ENCODE measurements at regions not wholly inside any gene's neighbourhood (a gene's known extent, or its start where the extent isn't known, plus 50 kb on each side); places are given as distances from the start of the nearest gene placed in this dataset.

DNA sequence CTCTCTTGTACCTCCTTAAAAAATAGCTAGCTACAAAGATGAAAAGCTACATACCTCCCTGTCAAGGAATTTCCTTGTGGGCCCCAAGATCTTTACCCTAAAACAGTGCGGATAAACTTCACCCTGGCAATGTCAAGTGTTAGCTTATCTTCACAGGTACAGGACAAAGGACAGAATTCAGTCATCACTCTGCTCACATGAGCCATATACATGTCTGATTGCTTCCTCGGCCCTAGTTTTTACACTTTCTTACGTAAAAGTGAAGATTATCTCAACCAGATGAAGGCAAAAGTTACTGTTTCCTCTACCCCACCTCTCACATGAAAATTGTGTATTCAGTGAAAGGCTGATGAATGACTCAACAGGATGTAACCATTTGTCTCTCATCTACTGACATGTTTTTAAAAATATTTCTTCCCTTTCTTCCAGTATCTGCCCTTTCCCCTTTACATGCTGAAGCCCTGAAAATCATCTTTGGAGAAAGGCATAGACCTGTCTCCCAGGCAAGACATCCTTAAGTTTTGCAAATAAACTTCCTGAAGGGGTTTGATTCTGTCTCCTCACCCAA lies 890.1 kb downstream of the GALC start:
- no peak for DNase-seq (ENCODE audit: low spot score)

DNA sequence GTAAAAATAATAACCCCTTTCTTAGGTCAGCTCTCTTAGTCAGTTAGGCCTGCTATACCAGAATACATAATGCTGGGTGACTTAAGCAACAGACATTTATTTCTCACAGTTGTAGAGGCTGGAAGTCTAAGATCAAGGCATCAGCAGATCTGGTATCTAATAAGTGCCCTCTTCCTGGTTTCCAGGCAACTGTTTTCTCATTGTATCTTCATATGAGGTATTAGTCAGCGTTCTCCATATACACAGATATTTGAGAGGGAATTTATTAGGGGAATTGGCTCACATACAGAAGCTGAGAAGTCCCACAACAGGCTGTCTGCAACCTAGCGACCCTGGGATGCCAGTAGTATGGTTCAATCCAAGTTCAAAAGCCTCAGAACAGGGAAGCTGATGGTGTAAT lies 896.0 kb downstream of the GALC start:
- DNase-seq (ENCODE audit: low spot score) = no peak

DNA sequence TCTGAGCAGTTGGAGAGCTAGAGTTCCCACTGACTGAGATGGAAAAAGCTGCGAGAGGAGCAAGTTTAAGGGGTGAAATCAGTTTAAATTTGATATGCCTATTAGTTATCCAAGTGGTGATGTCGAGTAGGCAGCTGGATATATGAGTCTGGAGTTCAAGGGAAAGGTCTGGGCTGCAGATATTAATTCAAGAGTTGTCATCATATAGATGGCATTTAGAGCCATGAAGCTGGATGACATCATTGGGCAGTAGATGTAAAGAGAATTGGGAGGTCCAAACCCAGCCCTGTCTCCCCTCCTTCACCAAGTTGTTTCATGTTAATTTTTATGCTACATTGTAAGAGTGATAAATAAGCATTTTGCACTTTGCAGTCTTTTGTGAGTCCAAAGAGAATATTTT lies 898.1 kb downstream of the GALC start:
- no peak for DNase-seq (ENCODE audit: low spot score)

DNA sequence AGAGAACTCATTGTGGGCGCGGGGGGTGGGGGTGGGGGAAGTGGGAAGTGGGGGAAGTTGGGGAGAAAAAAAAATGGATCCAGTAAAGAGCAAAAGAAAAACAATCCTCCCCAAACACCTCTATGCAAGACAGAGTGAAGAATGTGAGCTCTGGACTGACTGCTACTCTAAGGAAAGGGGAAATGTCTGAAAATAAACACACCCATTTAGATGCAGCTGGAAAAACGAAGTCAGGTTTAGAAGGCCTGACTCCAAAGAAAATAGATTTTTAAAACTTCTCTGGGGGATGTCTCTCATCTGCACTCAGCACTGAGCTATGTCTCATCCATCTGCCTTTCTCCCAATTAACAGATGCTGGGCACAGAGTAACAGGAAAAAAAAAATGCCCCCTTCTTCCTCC lies 904.4 kb downstream of the GALC start:
- no peak for DNase-seq (ENCODE audit: low spot score)

DNA sequence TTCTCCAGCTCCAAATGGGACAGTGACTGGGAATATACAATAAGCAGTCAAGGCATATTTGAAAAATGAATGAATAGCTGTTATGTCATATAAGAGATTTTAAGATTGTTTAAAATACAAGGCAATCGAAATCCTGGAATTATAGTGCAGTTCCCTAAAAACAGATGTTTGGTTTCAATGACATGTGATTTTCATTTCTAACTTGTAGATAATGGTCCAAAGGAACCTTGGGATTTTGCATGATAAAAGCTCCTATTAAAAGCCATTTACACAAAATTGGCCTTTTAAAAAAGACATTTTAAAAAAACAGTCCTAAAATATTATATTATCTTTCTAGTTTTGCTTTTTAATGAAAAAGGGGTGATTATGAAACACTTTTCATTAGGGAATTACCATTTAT lies 905.1 kb downstream of the GALC start:
- no peak for DNase-seq (ENCODE audit: low spot score)

DNA sequence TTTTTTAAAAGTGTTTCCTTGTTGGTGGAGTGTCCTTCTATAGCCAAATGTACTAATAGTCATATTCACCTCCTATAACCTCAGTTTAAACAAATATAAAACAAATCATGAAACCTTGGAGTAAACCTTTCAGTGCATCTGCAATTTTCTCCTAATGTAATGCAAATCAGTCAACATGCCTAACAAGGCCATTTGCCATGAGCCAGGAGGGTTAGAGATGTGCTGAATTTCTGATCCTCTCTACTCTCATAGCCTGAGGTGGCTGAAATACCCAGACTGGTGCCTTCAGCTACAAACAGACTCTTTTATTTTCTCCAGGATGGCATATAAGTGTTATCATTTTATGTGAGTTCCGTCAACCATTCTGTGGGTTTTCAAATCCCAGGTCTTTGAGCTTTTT lies 908.1 kb downstream of the GALC start:
- DNase-seq (ENCODE audit: low spot score) = no peak

DNA sequence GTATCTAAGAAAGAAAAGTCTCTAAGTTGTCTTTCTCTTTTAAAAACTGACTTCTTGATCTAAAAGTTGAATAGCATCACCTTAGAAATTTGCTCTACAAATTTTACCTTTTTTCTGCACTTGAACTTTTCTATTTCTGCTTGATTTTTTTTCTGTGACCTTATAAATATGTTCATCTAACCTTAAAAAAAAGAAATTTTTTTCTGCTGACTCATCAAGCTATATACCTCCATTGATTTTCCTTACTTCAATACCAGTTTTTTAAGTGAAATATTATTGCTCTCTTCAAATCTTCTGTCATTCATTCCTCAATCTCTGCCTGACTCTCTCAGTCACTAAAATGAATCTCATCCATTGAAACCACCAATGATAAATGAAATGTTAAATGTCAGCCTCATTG lies 910.1 kb downstream of the GALC start:
- no peak for DNase-seq (ENCODE audit: low spot score)

DNA sequence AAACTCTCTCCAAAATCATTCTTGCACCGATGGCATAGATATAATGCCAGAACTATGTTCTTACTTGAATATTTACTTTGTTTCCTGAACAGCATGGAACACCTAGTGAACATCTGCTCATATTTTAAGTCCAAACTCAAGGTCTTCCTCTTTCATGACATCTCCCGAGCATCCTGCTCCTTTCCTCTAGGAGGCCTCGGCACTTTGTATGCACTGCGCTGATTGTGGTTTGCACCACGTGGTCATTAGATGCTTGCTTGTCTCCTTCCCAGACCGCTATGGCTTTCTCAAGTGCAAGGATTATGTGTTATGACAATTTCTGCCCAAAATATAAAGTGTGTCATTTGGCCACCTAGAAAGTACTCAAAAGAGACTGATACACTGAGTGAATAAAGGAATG lies 912.0 kb downstream of the GALC start:
- DNase-seq (ENCODE audit: low spot score) = no peak

DNA sequence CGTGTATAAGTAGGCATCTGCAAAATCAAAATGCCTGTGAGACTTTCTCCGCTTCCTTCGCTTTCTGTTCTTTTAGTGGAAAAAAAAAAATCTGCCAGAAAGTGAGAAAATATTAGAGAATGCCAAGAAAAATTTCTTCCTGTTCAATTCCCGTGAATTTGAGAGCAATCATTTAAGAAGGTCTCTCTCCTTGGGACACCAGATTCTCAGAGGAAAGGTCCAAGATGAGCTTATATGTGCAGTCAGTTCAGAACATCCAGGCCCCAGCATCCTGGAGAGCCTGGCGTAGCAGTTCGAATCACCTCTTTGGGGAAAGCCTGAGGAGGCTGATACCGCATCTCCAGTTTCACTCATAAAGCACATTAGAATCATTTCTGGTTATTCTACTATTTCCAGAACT lies 912.8 kb downstream of the GALC start:
- no peak for DNase-seq (ENCODE audit: low spot score)

DNA sequence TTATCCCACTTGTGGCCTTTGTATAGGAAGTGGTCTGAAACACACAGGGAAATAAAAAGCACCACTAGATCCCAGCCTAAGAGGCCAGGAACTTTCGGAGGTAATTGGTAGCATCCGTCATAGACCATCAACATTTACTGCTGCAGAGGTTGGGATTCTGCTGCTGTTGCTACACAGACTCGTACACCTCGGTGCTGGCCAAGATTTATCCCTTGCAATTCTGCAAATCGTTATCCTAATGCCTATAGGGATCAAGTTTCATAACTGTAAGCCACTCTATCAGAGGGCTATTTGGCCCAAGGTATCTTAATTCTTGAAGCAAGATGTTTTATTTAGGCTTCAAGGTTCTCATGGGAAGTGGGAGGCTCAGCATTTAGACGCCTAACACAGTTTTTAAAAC lies 913.6 kb downstream of the GALC start:
- no peak for DNase-seq (ENCODE audit: low spot score)

DNA sequence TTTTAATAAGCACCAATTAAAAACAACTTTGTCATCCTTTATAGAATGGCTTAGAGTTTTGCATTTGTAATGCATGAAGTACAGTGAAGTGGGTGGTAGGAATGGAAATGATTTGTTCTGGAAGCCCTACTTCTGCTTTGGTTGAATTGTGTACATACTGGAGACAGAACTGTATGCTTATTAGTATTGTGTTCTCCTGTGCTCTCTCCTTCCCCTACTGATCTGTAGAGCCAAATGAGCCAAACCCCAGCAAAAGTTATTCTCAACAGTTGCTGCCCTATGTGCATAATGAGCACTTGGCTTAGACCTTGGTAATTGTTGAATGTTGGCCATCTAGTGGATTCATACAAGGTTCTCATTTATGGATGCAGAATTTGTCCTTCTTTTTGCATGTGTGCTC lies 916.1 kb downstream of the GALC start:
- DNase-seq (ENCODE audit: low spot score) = no peak

DNA sequence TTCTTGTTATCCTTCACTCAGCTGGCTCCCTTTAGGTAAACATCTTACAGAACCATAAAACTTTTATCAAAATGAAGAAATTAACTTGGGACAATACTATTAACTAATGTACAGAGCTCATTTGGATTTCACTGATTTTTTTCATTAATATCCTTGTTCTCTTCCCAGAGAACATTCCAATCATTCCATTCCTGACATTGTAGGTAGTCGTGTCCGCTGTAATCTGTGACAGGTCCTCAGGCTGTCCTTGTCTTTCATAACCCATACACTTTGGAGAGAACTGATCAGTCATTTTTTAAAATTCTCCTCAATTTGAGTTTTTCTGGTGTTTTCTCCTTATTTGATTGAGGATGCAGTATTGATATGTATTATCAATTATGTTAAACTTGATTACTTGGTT lies 916.8 kb downstream of the GALC start:
- no peak for DNase-seq (ENCODE audit: low spot score)

DNA sequence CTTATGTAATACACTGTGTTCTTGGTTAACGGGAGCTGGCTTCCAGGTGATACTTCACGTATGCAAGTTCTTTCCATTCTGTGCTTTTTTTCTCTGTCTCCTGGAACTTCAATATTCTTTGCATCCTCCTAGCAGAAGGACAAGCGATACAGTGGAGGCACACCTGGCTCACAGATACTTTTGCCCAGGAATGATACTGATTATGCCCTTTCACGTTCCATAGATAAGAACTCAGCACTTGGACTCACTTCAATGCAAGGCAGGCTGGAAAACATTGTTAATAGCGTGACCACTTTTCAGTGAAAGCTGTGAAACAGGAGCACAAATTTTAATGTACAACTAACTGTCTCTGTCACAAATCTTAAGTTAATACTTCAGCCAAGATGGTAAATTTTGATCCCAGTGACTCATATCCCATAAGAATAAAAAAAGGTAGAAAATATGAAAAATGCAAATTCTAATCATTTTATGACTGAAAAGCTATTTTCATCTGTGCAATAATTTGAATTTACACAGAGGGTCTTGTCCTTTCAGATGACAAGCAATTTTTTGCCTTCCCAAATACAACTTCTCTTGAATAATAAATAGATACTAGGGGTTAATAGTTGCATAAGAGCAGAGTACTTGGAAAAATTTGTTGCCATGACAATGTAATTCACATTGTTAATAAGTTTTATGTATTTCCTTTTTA lies 919.0 kb downstream of the GALC start:
- no peak for DNase-seq (ENCODE audit: low spot score)

DNA sequence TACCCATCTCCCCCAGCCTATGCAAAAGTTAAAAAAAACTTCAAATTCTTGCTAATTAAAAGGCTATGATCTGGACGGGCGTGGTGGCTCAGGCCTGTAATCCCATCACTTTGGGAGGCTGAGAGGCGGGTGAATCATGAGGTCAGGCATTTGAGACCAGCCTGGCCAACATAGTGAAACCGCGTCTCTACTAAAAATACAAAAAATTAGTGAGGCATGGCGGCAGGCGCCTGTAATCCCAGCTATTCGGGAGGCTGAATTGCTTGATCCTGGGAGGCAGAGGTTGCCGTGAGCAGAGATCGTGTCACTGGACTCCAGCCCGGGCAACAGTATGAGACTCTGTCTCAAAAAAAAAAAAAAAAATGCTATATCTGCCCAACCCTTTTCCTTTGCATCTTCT lies 925.4 kb downstream of the GALC start:
- no peak for DNase-seq (ENCODE audit: low spot score)

DNA sequence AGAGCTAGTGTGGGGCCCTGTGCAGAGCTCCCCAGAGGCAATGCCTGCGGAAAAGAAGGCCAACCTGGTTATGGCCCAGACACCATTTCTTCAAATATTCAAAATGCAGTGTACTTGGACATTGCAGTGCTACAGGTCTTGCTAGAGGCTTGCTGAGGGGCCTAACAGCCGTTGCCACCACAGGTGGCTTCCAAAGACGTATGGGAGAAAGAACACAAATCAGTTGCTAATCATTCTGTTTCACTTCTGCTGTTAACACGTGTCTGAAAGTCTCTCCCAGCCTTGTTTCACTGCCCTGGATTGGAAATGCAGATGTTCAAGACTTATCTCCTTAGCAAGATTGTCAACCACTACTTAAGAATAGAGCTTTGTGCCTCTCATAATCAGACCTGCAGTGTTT lies 925.9 kb downstream of the GALC start:
- no peak for DNase-seq (ENCODE audit: low spot score)

DNA sequence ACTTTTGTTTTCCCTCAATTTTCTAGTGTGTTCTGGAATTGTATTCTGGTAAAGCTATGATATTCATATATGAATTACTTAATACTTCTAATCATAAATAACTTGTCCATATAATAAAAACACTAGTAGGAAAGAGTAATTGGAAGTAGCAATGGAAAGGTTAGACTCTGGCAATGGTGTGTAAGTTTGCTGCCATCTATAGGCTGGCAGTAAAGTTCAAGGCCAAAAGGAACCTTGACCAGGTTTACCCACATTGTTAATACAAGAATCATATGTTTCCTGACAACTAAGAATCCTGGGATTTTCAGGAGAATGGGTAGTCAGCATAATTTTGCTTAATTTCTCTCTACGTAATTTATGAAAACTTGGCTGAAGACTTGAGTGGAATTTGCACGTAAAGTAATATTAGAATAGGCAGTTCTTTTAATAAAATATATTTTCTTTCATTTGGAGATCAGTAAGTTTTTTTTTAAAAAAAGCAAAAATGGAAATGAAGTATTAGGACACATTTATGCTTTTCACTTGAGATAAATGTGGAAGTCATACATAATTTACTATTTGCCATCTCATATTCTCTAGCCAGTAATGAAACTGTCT lies 926.7 kb downstream of the GALC start:
- no peak for DNase-seq (ENCODE audit: low spot score)

DNA sequence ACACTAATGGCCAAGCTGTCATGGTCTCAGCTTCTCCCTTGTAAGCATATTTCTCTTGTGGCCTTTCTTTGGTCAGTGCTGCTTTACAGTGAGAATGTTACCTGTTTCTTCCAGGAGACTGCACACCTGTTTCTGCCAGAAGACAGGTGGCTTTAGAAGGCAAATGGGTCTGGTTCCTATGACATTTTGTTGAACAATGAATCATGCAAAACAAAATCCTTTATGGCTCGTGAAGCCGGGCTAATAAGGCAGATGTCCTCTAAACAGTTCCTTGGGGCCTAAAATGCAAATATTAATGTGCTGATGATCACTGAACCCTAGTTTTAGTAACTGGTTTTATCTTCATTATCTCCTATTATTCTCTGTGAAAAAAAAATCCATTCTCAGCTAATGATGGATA lies 927.6 kb downstream of the GALC start:
- no peak for DNase-seq (ENCODE audit: low spot score)

DNA sequence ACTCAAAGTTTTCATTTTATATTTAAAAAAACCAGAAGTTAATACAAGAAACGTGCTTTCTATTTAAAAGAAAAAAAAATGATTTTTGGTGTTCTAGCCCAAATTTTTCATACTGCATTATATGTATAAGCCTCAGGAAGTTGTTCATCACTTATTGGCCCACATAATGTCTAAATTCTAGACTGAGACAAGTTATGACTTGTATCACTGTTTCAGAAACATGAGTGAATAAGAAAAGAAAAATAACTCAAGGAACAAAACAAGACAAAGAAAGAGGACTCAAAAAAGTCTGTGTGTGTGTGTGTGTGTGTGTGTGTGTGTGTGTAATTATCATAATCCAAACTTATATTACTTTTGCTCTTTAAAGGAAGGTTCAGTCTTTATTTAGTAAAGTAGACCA lies 929.8 kb downstream of the GALC start:
- DNase-seq (ENCODE audit: low spot score) = no peak

DNA sequence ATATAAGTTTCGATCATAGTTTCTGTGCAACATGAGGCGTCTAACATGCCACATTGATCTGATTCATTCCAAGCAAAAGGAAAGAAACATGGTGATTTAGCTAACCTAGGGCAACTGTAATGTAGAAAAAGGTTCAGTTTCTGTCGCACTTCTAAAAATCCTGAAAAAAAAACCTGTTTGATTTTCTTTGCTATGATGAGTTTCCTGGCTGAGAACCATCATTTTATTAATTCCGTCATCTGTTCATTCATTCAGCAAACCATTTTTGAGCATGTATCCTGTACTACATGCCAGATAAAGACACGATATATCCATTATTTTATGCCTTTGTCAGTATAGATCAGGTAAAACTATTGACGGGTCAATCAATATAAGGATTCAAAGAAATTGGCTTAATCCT lies 932.6 kb downstream of the GALC start:
- no peak for DNase-seq (ENCODE audit: low spot score)

DNA sequence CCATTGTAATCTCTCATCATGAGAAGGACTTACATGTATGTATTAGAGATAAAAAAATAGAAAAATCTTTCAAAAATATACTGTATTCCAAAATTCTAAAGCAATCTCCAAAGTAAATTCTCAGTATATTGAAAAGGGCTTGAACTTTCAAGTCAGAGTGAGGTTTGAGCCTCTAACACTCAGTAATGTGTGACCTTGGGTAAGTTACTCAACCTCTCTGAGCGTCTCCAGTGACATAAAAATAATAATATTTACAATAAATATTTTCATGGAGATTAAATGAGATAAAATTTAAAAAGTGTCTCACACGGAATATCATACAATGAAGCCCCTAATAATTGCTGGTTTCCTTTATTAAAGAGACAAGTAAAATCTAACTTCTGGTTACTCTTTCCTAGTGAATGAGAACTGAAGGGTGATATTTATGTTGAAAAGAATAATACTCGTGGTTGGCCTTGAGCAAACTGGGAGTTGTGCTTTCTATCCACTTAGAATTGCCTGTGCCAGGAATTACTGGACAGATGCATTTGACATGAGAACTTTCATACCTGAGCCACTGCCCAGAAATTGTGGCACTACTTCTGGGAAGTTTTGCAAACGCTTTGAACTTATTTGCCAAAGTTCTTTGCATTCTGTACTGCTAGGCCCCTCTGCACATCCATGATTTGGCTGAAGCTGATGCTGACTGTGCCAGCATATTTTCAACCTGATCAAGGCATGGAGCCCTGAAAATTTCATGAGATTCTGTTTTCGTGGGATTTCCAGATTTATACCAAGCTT lies 933.7 kb downstream of the GALC start:
- DNase-seq (ENCODE audit: low spot score) = no peak

DNA sequence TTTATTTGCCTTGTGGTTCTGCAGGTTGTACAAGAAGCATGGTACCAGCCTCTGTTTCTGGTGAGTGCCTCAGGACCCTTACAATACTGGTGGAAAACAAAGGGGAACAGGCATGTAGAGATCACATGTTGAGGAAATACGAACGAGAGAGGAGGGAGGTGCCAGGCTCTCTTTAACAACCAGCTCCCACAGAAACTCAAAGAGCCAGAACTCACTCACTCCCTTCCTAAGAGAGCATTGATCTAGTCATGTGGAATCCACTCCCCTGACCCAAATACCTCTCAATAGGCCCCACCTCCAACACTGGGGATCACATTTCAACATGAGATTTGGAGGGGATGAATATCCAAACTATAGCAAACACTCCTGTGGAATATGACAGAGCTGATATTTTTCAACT lies 938.0 kb downstream of the GALC start:
- no peak for DNase-seq (ENCODE audit: low spot score)

DNA sequence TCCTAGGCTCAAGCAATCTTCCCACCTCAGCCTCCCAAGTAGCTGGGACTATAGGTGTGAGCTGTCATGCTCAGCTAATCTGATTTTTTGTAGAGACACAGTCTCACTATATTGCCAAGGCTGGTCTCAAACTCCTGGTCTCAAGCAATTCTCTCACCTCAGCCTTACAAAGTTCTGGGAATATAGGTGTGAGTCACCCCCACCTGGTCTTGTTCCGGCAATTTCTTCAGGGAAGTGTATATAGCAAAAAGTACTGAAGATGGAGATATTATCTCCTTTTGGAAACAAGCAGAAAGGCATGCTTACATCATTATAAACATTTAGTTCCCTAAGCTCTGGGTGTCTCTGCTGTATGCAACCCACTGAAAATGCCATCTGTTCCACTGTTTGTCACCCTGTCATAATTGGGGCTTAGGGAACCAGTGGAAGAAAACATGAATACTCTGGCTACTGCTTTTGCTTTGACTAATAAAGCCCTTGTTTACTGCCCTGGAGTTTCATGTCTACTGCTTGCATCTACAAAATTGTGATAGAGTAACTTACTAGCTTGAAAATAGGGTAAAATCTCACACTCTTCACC lies 940.2 kb downstream of the GALC start:
- DNase-seq (ENCODE audit: low spot score) = no peak

DNA sequence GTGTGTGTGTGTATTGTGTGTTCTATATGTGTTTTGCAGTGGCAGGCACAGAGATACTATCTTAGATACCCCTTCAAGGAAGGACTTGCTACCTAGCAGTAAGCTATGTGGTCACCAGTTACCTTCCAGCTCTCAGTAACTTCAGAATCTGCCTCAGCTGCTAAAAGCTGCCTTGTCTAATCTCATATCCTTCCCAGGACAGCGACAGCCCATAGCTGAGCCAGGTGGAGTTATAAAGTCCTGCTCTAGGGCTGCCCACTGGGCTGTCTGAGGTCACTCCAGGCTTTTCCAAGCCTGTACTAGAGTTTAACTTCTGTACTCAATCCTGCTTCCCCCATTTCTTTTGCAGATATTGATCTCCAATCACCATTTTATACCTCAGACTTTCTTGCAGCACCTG lies 942.6 kb downstream of the GALC start:
- DNase-seq (ENCODE audit: low spot score) = no peak
